ENCODE measurements at regions not wholly inside any gene's neighbourhood (a gene's known extent, or its start where the extent isn't known, plus 50 kb on each side); places are given as distances from the start of the nearest gene placed in this dataset.

DNA sequence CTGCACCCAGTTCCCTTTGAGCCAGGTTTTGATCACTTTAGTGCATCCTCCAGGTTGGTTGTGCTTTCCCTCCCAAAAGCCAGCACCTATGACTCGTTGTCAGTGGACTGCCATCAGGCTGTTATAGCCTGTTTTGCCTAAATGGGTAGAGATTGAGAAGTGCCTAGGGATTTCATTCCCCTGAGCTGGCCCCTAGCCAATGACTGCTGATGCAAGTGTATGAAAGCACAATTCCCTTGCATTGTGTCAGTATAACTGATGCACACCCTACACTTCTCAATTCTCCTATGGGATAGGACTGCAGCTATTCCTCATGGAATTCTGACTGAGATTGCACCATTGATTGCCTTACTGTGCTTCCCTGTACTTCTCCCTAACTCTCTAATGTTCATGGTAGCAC lies 102.1 kb upstream of the ARPP21 start:
- H3K36me3 Mint-ChIP-seq (ENCODE audit: low read depth) = no peaks in the 10 kb centered on the region
- no peaks in the 10 kb centered on the region for H3K27me3 Mint-ChIP-seq
- no peaks in the 10 kb centered on the region for H3K4me1 Mint-ChIP-seq (ENCODE audit: low read depth)

DNA sequence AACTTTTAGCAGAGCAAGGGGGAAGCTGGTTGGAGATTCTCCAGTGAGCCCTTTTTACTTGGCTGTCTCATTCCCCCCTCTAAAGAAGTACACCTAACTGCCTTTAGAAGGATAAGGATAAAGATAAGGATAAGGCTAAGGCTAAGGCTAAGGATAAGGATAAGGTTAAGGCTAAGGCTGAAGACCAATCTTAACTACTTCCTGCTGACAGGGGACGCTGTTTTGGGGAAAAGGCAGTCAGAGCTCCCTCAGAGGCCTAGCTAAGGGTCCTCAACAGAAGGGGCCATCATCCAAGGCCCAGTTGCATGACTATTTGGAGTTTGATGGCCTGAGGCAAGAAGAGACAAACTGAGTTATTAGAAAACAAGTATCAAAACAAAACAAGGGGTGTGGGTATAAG lies 94.3 kb upstream of the ARPP21 start:
- Mint-ChIP-seq H3K9me3 (peaks cover 5% of the 10 kb centered on the region), H3K4me3 (no peak overlapping the region), H3K4me1 (ENCODE audit: low read depth) (no peaks in the 10 kb centered on the region), H3K27ac (no peak overlapping the region), H3K36me3 (ENCODE audit: low read depth) (no peaks in the 10 kb centered on the region), H3K27me3 (no peaks in the 10 kb centered on the region)

More for the DNA sequence above, 102.1 kb upstream of the ARPP21 start:
- Mint-ChIP-seq H3K9me3 (no peaks in the 10 kb centered on the region), H3K27ac (no peak overlapping the region), H3K4me3 (no peak overlapping the region)

DNA sequence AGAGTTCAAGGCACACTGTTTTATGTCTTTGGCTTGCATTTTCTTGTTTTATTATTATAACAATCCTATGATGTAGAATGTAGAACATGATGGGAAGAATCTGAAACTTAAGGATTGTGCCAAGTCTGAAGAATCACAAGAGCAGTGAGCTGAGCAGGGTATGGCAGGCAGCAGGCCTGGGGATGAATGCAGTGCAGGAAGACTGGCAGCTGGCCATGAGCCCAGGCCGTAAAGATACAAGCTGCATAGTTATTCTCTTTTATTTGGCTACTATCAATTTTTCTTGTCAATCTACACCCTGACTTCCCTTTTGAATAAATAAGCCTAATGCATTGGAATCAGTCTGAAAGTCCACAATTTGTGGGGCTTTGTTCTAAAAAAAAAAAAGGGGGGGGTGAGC lies 89.6 kb upstream of the ARPP21 start:
- H3K4me1 Mint-ChIP-seq (ENCODE audit: low read depth) = no peaks in the 10 kb centered on the region
- no peaks in the 10 kb centered on the region for H3K36me3 Mint-ChIP-seq (ENCODE audit: low read depth)
- no peak overlapping the region for H3K27ac Mint-ChIP-seq
- H3K4me3 Mint-ChIP-seq = no peak overlapping the region
- no peaks in the 10 kb centered on the region for H3K27me3 Mint-ChIP-seq
- H3K9me3 Mint-ChIP-seq = peaks cover 5% of the 10 kb centered on the region

DNA sequence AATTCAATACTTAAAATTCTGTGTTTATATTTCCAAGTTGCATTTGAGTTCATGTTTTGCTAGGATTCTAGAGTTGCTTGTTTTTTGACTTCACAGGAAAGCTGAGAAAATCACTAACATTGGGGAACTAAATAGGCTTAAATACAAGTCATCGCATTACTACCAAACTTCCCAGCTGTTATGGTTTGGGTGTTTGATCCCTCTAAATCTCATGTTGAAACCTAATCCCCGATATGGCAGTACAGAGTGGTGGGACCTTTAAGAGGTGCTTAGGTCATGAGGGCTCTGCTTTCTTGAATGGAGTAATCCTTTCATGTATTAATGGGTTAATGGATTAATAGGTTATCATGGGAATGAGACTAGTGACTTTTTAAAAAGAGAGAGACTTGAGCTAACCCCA lies 77.2 kb upstream of the ARPP21 start:
- H3K27ac Mint-ChIP-seq = no peak overlapping the region
- H3K27me3 Mint-ChIP-seq = no peaks in the 10 kb centered on the region
- no peaks in the 10 kb centered on the region for H3K4me1 Mint-ChIP-seq (ENCODE audit: low read depth)
- no peak overlapping the region for H3K4me3 Mint-ChIP-seq
- H3K9me3 Mint-ChIP-seq = peaks cover 8% of the 10 kb centered on the region
- H3K36me3 Mint-ChIP-seq (ENCODE audit: low read depth) = no peaks in the 10 kb centered on the region

DNA sequence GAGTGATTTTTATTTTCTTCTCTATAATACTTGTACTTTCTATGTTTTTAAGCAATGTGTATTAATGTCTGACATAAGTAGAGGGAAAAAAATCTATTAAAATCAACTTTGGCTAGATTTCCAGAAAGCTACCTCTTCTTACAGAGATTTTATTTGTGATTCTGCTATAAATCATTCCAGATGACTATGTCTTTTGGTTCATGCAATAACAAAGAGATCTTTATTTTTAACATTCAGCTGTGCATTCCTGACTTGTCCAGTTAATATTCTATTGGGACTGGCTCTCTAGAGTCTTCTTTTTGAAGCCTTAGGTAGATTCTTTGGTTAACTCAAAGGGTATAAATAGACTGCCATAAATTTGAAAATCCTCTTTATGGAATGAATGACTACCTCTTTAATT lies 74.3 kb upstream of the ARPP21 start:
- H3K27ac Mint-ChIP-seq = no peak overlapping the region
- H3K4me1 Mint-ChIP-seq (ENCODE audit: low read depth) = no peaks in the 10 kb centered on the region
- no peaks in the 10 kb centered on the region for H3K9me3 Mint-ChIP-seq
- H3K27me3 Mint-ChIP-seq = no peaks in the 10 kb centered on the region
- no peak overlapping the region for H3K4me3 Mint-ChIP-seq
- no peaks in the 10 kb centered on the region for H3K36me3 Mint-ChIP-seq (ENCODE audit: low read depth)

Measured in stimulated activated naive CD8-positive, alpha-beta T cell treated with anti-CD3 and anti-CD28 coated beads, Interleukin-15, Interleukin-2, amounts not matched to agents 100 ng/mL and 50 ng/mL, for 24 hours (primary cell).